SW 1271 (cell line): ENCODE measurements at regions not wholly inside any gene's neighbourhood (a gene's known extent, or its start where the extent isn't known, plus 50 kb on each side); places are given as distances from the start of the nearest gene placed in this dataset.
"Not testable (repeated sequence)": the region's sequence is repeated elsewhere in the genome, so short reads cannot be mapped to it uniquely, and the experiment has no call there.

ENCODE experiments used
- DNase-seq, 2 experiments: peaks; one replicate each; lab custom pipeline; 2025; lab: John Stamatoyannopoulos, UW

DNA sequence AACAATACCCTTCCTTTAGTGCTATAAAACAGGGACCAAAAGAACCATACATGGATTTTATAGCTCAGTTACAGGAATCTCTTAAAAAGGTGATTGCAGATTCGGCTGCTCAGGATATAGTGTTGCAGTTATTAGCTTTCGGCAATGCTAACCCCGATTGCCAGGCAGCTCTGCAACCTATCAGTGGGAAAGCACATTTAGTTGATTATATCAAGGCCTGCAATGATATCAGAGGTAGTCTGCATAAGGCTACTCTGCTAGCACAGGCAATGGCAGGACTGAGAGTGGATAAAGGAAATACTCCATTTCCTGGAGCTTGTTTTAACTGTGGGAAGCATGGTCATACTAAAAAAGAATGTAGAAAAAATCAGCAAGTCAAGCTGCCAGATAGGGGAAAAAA lies 327.7 kb downstream of the REEP3 start:
- not testable (repeated sequence) for DNase-seq

GRCh38 chr10:63862860-63863259 lies 341.7 kb downstream of the REEP3 start:
- no peak for DNase-seq

DNA sequence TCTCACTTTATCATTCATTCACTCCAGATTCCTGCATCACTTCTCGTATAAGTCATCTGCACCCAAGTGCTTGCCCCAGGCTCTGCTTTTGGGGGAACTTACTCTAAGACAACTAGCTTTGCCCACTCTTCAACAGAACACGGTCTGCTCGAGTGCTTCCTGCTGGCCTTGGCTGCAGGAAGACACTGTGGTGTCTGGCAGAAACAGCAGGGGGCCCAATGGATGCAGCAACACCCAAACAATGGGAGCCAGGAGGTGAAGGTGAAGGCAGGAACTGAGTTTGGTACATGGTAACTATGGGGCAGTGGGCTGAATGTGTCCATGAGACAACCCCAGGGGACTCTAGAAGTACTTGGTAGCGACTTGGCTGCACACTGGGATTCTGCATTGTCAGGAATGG lies 344.0 kb downstream of the REEP3 start:
- DNase-seq, result no peak

DNA sequence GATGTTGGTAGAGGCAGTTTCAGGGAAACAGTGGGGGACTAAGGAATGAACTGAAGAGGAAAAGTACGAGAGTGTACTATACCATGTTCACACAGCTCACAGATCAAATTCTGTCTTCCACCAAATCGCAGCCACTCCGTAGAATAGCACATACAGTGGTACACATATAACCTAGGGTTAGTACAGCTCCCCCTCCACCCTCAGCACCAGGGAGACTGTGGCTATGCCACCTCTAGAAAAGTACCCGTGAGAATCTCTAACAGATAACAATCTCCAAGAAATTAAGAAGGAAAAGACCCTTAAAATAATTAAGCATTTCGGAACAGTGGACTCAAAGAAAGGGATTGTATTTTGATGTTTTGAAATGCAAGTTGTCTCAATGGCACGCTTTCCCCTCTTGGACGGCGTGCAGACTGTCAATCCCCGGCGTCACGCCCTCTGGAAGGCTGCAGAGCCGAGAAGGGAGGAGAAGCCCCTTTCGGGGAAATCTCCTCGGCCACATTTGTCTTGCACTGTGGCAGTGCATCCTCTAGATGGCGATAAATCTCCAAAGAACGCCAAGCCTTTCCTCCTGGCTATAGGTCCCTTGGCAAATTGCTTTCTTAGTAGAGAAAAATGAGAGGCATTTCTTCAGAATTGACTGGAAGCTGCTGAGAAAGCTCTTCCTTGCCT lies 345.0 kb downstream of the REEP3 start:
- peak in 1 of 2 experiments; percentile 36 for DNase-seq

- DNase-seq, result peak in 1 of 2 experiments; percentile 42
Measured at GRCh38 chr10:63866747-63867140, 345.5 kb downstream of the REEP3 start.

GRCh38 chr10:63878428-63878827 lies 357.2 kb downstream of the REEP3 start:
- no peak for DNase-seq

GRCh38 chr10:63883861-63884260 lies 362.7 kb downstream of the REEP3 start:
- DNase-seq, result no peak

DNA sequence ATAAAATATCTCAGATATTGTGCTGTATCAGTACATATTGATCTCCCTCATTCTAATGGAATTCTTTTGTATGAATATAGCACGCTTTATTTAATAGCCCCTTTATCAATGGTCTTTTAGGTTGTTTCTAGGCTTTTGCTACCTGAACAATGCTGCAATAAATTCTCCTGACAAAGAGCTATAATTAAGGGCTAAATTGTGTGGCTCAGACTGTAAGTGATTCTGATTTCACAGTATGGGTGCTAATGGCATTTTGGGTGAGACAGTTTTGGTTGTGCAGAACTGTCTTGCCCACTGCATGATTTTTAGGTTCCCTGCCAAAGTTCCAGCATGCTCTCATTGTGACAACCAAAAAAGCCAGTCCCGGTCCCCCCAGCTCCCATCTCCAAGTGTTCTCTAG lies 363.2 kb downstream of the REEP3 start:
- DNase-seq, result no peak

GRCh38 chr10:63885156-63885555 lies 364.0 kb downstream of the REEP3 start:
- DNase-seq, result no peak

- DNase-seq, result no peak
Measured at GRCh38 chr10:63886281-63887022, 365.3 kb downstream of the REEP3 start.

DNA sequence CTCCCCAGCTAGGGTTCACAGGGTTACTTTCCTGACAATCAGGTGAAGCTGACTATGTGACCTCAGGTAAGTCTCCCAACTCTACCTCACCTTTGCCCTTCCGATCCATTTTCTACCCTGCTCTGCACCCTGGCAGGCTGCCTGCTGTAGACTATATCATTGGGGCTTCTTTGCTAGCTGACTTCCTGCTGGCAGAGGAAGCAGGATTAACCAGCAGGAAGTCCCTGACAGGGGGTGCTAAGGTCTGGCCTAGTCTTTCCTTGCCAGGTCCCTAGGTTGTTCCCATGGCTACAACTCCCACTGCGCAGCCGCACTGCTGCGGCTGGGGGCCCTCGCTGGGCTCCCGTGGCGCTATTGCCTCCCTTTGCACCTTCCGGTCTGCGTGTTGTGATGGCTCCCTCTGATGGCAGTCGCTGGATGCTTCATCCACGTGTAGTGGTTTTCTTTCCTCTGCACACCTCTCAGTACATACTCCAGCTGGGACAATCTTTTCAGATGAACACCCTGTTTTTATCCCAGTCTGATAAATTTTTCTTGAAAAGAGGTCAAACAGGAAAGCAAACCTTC lies 365.9 kb downstream of the REEP3 start:
- DNase-seq, result no peak

GRCh38 chr10:63887600-63888370 lies 366.6 kb downstream of the REEP3 start:
- no peak for DNase-seq

GRCh38 chr10:63889803-63890202 lies 368.6 kb downstream of the REEP3 start:
- DNase-seq, result no peak

DNA sequence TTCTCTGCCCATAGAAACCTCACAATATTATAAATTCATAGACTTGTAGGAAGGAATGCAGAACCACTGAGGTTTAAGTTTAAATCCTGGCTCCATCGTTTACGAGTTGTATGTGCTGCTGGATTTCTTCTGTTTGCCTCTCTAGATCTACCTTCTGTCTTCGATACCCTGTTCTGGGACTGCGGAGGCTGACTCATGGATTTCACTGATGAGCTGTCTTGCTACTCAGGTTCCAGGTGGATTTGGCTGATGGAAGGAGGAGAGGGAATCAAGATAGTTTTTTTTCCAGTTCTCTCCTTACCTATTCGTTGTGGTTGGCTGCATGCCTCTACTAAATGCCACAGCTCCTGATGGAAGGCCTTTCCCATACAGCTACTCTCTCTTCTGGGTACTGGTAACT lies 375.8 kb downstream of the REEP3 start:
- DNase-seq, result no peak

DNA sequence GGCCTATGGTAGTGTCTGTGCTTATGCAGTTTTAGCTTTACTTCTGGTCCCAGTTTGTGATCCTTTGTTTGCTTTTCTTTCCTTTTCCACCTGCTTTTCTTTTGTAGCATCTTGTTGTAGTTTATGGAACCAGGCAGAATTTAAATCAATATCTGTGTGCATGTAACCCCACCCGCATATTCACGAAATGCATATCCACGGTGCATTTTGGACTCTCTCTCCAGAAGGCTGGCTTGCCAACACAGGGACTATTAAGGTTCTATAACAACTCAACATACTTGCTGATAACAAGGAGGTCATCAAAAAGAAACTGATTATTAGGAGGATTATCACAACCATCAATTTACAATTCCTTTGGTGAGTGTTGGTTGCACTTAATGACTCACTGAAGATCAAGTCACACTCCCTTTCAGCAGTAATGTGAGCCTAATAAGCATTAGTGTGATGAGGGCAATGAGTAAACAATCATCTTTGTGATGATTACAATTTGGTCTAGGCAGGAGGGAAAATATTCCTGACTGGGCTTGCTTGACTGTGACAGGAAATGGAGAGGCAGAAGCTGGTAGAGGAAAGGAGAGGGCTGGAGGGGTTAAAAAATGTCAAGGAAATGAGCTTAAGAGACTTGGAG lies 378.6 kb downstream of the REEP3 start:
- no peak for DNase-seq

DNA sequence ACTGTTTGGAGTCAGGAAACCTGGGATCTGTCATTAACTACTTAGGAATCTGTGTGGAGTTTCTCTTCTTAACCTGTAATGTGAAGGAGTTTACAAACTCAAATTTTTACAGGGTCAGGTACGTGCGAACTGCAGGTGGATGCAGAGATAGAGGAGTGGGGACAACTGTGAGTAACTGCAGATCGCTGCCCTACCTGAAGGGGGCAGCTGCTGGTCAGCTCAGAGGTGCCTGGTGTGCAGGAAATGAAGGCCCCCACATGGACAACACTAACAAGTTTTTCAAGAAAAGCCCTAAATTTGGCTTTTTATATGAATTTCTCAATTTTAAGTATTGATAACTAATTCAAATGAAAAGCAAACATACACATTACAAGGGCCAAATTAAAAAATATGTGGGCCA lies 380.0 kb downstream of the REEP3 start:
- no peak for DNase-seq

DNA sequence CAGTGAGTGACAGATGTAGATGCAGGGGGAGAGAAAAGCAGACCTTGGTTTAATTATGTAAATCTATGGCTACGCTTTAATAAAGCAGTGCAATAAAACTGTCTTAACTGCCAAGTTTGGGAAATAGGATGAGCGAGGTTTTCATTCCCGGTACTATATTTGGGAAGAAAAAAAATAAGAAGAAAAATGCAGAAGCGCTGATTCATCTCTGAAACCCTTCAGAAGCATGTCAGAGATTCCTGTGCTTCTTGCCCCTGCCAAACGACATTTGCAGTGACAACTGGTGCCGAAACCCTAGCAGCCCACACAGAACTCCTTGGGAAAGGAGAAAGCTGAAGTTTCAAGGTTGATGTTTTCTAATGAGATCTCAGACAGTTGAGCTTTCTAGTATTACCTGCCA lies 380.7 kb downstream of the REEP3 start:
- no peak for DNase-seq

GRCh38 chr10:63910806-63911205 lies 389.6 kb downstream of the REEP3 start:
- no peak for DNase-seq

GRCh38 chr10:63915240-63915639 lies 394.0 kb downstream of the REEP3 start:
- no peak for DNase-seq

DNA sequence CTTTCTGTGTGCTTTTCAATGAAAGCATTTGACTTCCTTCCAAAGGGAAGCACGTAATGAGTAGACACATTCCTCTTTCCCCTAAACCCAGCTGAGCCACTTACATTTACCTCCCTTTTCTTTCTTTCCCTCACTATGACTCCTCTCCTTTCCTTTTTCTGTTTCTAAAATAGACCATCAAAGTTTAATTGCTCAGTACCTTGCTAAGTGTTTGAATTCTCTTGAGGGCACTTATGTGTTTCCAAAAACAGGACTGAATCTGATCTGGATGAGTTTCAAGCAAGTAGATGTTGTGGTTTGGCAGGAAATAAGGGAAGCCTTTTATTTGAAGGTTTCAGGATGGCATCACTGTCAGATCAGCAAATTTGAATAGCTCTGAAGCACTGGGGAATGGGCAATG lies 396.2 kb downstream of the REEP3 start:
- no peak for DNase-seq

GRCh38 chr10:63919575-63920279 lies 398.5 kb downstream of the REEP3 start:
- DNase-seq, result no peak

- no peak for DNase-seq
Measured at GRCh38 chr10:63920926-63921325, 399.7 kb downstream of the REEP3 start.
